ENCODE measurements at regions not wholly inside any gene's neighbourhood (a gene's known extent, or its start where the extent isn't known, plus 50 kb on each side); places are given as distances from the start of the nearest gene placed in this dataset.

DNA sequence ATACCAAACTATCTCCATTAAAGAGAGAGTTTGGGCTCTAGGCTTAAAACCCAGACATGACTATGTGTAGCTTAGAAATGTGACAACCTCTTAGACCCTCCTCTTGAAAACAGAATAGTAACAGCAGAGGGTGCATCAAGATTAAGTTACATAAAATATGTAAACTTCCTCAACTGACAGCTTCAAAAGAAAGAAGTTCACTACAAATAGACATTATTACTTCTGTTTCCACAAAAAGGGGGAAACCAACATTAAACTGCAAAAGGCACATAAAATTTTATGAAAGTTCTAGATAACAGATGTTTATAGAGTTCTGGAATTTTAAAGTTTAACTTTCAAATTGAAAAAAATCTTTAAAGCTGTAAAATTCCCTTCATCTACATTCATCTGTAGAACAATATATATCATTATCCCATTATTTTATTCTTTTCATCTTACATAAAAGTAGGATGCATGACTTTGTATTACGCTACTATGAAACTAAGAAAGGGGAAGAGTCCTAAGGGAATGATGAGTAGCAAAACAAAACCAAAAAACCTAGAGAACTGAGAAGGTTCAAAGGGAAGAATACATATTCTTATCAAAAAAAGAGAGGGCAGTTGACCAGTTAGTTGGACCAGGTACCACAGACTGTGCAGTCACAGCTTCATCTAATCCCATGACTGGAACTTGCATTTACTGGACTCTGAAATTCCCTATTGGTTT lies 177.0 kb downstream of the SIPA1L2 start:
- ChIA-PET POLR2A (interaction anchor here (1.1 kb wide), 1 partner anchor 15 kb away, joined by 4 read pairs; no protein-coding TSS in a partner anchor), CTCF (ENCODE audit: low intra/inter-chr PET ratio) (no interaction called here)
- 19% methylated on average over 1 of the region's 1 CpG for WGBS (ENCODE audit: insufficient coverage, low coverage, missing lambda C conversion rate)
- H3K9me1 ChIP-seq (ENCODE audit: control insufficient read depth, insufficient read depth, low read length): no peaks in the 10 kb centered on the region
- H2AFZ ChIP-seq (ENCODE audit: low read depth, low read length): no peak overlapping the region
- no peaks in the 10 kb centered on the region for H3K36me3 ChIP-seq (ENCODE audit: control insufficient read depth, insufficient read depth, low read length)
- no TSS peak for BruUV-seq (replicated peaks)
- in situ Hi-C loops (cut with MboI) (no loop called here), intact Hi-C loops (cut with micrococcal nuclease) (no loop called here)
- no peaks in the 10 kb centered on the region for H3K4me1 ChIP-seq (replicated peaks in 1 of 2; ENCODE audit: control insufficient read depth in 2 of 2, insufficient read depth in 2 of 2, low read length in 2 of 2)
- no peak overlapping the region for H3K4me2 ChIP-seq (ENCODE audit: insufficient read depth, low read length)
- no peaks in the 10 kb centered on the region for H3K79me2 ChIP-seq (ENCODE audit: control insufficient read depth, insufficient read depth, low read length)
- no peak for DNase-seq (ENCODE audit: extremely low read depth in 1 of 4, low spot score in 3 of 4)
- H3K9me3 ChIP-seq (replicated peaks; ENCODE audit: control insufficient read depth, insufficient read depth, low read depth, low read length): no peaks in the 10 kb centered on the region
- H3K9ac ChIP-seq (ENCODE audit: insufficient read depth in 1 of 2, low read depth in 2 of 2, low read length in 2 of 2): no peak overlapping the region
- FAIRE-seq: no peak
- no peak overlapping the region for H3K27ac ChIP-seq (ENCODE audit: extremely low read depth, low read depth, low read length)
- no peak for ATAC-seq
- no peaks in the 10 kb centered on the region for H4K20me1 ChIP-seq (replicated peaks; ENCODE audit: control insufficient read depth, insufficient read depth, low read length)
- H3K4me3 ChIP-seq: no peak overlapping the region
- H3K27me3 ChIP-seq (ENCODE audit: control insufficient read depth in 2 of 2, insufficient read depth in 2 of 2, low read length in 2 of 2): no peaks in the 10 kb centered on the region
- TF ChIP-seq DDX20 (tag; IDR thresholded peaks at IDR 0.05; ENCODE audit: low read depth) (no peak), PPARD (CRISPR knock-in tag; IDR thresholded peaks at IDR 0.05) (no peak), CBX8 (IDR thresholded peaks at IDR 0.05; ENCODE audit: borderline replicate concordance, extremely low read depth, low read depth, low read length, poor library complexity, severe bottlenecking) (no peak), TRIM28 (IDR thresholded peaks at IDR 0.05) (no peak), HDAC6 (IDR thresholded peaks at IDR 0.05; ENCODE audit: low read depth, low read length) (no peak), EZH2 (IDR thresholded peaks at IDR 0.05; ENCODE audit: borderline replicate concordance, low read depth, low read length) (no peak), RBM39 (optimal IDR thresholded peaks at IDR 0.05; ENCODE audit: low read depth, low read length) (no peak), POLR3A (IDR thresholded peaks at IDR 0.05; ENCODE audit: borderline replicate concordance, extremely low read depth, insufficient read depth, insufficient read length) (no peak)
- TF ChIP-seq, protein P1, sequence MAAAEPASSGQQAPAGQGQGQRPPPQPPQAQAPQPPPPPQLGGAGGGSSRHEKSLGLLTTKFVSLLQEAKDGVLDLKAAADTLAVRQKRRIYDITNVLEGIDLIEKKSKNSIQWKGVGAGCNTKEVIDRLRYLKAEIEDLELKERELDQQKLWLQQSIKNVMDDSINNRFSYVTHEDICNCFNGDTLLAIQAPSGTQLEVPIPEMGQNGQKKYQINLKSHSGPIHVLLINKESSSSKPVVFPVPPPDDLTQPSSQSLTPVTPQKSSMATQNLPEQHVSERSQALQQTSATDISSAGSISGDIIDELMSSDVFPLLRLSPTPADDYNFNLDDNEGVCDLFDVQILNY (CRISPR knock-in tag; IDR thresholded peaks at IDR 0.05): no peak
- TF ChIP-seq, protein P2, sequence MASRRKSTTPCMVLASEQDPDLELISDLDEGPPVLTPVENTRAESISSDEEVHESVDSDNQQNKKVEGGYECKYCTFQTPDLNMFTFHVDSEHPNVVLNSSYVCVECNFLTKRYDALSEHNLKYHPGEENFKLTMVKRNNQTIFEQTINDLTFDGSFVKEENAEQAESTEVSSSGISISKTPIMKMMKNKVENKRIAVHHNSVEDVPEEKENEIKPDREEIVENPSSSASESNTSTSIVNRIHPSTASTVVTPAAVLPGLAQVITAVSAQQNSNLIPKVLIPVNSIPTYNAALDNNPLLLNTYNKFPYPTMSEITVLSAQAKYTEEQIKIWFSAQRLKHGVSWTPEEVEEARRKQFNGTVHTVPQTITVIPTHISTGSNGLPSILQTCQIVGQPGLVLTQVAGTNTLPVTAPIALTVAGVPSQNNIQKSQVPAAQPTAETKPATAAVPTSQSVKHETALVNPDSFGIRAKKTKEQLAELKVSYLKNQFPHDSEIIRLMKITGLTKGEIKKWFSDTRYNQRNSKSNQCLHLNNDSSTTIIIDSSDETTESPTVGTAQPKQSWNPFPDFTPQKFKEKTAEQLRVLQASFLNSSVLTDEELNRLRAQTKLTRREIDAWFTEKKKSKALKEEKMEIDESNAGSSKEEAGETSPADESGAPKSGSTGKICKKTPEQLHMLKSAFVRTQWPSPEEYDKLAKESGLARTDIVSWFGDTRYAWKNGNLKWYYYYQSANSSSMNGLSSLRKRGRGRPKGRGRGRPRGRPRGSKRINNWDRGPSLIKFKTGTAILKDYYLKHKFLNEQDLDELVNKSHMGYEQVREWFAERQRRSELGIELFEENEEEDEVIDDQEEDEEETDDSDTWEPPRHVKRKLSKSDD (conservative IDR thresholded peaks at IDR 0.05; ENCODE audit: low read length): no peak
- TF ChIP-seq, protein P3, sequence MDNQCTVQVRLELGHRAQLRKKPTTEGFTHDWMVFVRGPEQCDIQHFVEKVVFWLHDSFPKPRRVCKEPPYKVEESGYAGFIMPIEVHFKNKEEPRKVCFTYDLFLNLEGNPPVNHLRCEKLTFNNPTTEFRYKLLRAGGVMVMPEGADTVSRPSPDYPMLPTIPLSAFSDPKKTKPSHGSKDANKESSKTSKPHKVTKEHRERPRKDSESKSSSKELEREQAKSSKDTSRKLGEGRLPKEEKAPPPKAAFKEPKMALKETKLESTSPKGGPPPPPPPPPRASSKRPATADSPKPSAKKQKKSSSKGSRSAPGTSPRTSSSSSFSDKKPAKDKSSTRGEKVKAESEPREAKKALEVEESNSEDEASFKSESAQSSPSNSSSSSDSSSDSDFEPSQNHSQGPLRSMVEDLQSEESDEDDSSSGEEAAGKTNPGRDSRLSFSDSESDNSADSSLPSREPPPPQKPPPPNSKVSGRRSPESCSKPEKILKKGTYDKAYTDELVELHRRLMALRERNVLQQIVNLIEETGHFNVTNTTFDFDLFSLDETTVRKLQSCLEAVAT (IDR thresholded peaks at IDR 0.05): no peak
- TF ChIP-seq, protein P4, sequence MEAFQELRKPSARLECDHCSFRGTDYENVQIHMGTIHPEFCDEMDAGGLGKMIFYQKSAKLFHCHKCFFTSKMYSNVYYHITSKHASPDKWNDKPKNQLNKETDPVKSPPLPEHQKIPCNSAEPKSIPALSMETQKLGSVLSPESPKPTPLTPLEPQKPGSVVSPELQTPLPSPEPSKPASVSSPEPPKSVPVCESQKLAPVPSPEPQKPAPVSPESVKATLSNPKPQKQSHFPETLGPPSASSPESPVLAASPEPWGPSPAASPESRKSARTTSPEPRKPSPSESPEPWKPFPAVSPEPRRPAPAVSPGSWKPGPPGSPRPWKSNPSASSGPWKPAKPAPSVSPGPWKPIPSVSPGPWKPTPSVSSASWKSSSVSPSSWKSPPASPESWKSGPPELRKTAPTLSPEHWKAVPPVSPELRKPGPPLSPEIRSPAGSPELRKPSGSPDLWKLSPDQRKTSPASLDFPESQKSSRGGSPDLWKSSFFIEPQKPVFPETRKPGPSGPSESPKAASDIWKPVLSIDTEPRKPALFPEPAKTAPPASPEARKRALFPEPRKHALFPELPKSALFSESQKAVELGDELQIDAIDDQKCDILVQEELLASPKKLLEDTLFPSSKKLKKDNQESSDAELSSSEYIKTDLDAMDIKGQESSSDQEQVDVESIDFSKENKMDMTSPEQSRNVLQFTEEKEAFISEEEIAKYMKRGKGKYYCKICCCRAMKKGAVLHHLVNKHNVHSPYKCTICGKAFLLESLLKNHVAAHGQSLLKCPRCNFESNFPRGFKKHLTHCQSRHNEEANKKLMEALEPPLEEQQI (IDR thresholded peaks at IDR 0.05): no peak

All from K562 (cell line).